ENCODE measurements at regions not wholly inside any gene's neighbourhood (a gene's known extent, or its start where the extent isn't known, plus 50 kb on each side); places are given as distances from the start of the nearest gene placed in this dataset.

GRCh38 chr1:184870319-184870718, 104.0 kb downstream of the NIBAN1 start (continued):
- TF ChIP-seq SETDB1 (IDR thresholded peaks at IDR 0.05; ENCODE audit: insufficient read length, low read length) (no peak), PRDM4 (tag by site-specific recombination; IDR thresholded peaks at IDR 0.05) (no peak), ZNF501 (tag by site-specific recombination; IDR thresholded peaks at IDR 0.05) (no peak), ZNF292 (tag by site-specific recombination; IDR thresholded peaks at IDR 0.05; ENCODE audit: borderline replicate concordance, low read depth) (no peak), ZNF792 (tag by site-specific recombination; IDR thresholded peaks at IDR 0.05) (no peak), ZXDB (tag by site-specific recombination; IDR thresholded peaks at IDR 0.05) (no peak), ZBTB44 (tag by site-specific recombination; IDR thresholded peaks at IDR 0.05) (no peak), ZNF266 (tag by site-specific recombination; IDR thresholded peaks at IDR 0.05; ENCODE audit: low read depth) (no peak), KLF1 (tag by site-specific recombination; IDR thresholded peaks at IDR 0.05) (no peak), SP3 (tag by site-specific recombination; IDR thresholded peaks at IDR 0.05) (no peak)

- POLR2A ChIA-PET, result no interaction called here
- Histone ChIP-seq H3K4me1 (ENCODE audit: control insufficient read depth, insufficient read depth, low read length) (no peaks in the 10 kb centered on the region), H3K36me3 (ENCODE audit: control insufficient read depth in 2 of 2, insufficient read depth in 1 of 2, low read length in 2 of 2) (no peaks in the 10 kb centered on the region), H3K9me3 (ENCODE audit: control insufficient read depth, insufficient read depth, low read depth, low read length) (no peaks in the 10 kb centered on the region), H3K27ac (ENCODE audit: extremely low read depth, low read depth, low read length) (no peak overlapping the region), H3K4me3 (ENCODE audit: low read depth, low read length) (no peak overlapping the region)
- TF ChIP-seq ZNF214 (tag by site-specific recombination; IDR thresholded peaks at IDR 0.05; ENCODE audit: borderline replicate concordance), result no peak
- TF ChIP-seq ZNF391 (tag by site-specific recombination; IDR thresholded peaks at IDR 0.05; ENCODE audit: borderline replicate concordance, low read depth), result no peak
- TF ChIP-seq KLF9 (tag by site-specific recombination; IDR thresholded peaks at IDR 0.05; ENCODE audit: low read depth), result no peak
- no peak for TF ChIP-seq ZNF157 (tag by site-specific recombination; IDR thresholded peaks at IDR 0.05)
- no peak for TF ChIP-seq INSM2 (tag by site-specific recombination; IDR thresholded peaks at IDR 0.05)
- no peak for TF ChIP-seq ZSCAN4 (tag by site-specific recombination; IDR thresholded peaks at IDR 0.05)
- no peak for TF ChIP-seq ZBTB44 (tag by site-specific recombination; IDR thresholded peaks at IDR 0.05)
- TF ChIP-seq ZNF354C (tag by site-specific recombination; IDR thresholded peaks at IDR 0.05; ENCODE audit: borderline replicate concordance, low read depth), result no peak
- TF ChIP-seq ZNF302 (tag by site-specific recombination; IDR thresholded peaks at IDR 0.05; ENCODE audit: low read depth), result no peak
- no peak for TF ChIP-seq ZFP3 (tag by site-specific recombination; IDR thresholded peaks at IDR 0.05; ENCODE audit: low read depth)
- TF ChIP-seq ZNF292 (tag by site-specific recombination; IDR thresholded peaks at IDR 0.05; ENCODE audit: borderline replicate concordance, low read depth), result no peak
- no peak for TF ChIP-seq KLF7 (tag by site-specific recombination; IDR thresholded peaks at IDR 0.05; ENCODE audit: borderline replicate concordance)
- TF ChIP-seq BCL11A (tag by site-specific recombination; IDR thresholded peaks at IDR 0.05; ENCODE audit: low read depth), result no peak
- TF ChIP-seq SETDB1 (IDR thresholded peaks at IDR 0.05; ENCODE audit: insufficient read length, low read length), result no peak
- no peak for TF ChIP-seq BCL6B (tag by site-specific recombination; IDR thresholded peaks at IDR 0.05)
- CTCF ChIA-PET, result no interaction called here
Measured at GRCh38 chr1:184867866-184868689, 106.2 kb downstream of the NIBAN1 start.
